Activated T-cell treated with anti-CD3 and anti-CD28 coated beads, Interleukin-2, amount 50 U/mL, for 72 hours (primary cell): ENCODE measurements at regions not wholly inside any gene's neighbourhood (a gene's known extent, or its start where the extent isn't known, plus 50 kb on each side); places are given as distances from the start of the nearest gene placed in this dataset.
"Not testable (repeated sequence)": the region's sequence is repeated elsewhere in the genome, so short reads cannot be mapped to it uniquely, and the experiment has no call there.

Source experiments
- ATAC-seq, 2 donors: fragments of 150-1000 bp; cut with Tn5 transposase; replicated peaks in 1 of 2; 2 replicates each; pipeline ENCODE4 v1.10.0; 2021; ENCODE audit warnings: moderate library complexity in 2 of 2, mild to moderate bottlenecking in 1 of 2
- DNase-seq, 2 donors: peaks; one replicate each; pipeline ENCODE4 v3.0.0; 2021 to 2022; ENCODE audit warnings: mixed read lengths in 1 of 2
- H3K27ac Mint-ChIP-seq: one replicate; pipeline ENCODE4 v1.8.0; 2022; ENCODE audit warnings: mild to moderate bottlenecking, moderate library complexity, mixed read lengths
- H3K27me3 Mint-ChIP-seq: one replicate; pipeline ENCODE4 v1.8.0; 2022; ENCODE audit warnings: low read depth, mixed read lengths
- H3K36me3 Mint-ChIP-seq, 2 donors: one replicate each; pipeline ENCODE4 v1.8.0; 2022; ENCODE audit warnings: mixed read lengths in 2 of 2, mild to moderate bottlenecking in 1 of 2; ENCODE audit not compliant: insufficient read depth in 2 of 2
- H3K4me1 Mint-ChIP-seq: one replicate; pipeline ENCODE4 v1.8.0; 2022; ENCODE audit warnings: low read depth, mixed read lengths
- H3K4me3 Mint-ChIP-seq, 2 donors: one replicate each; pipeline ENCODE4 v1.8.0; 2022; ENCODE audit warnings: mild to moderate bottlenecking in 2 of 2, mixed read lengths in 2 of 2, moderate library complexity in 2 of 2
- H3K9me3 Mint-ChIP-seq, 2 donors: one replicate each; pipeline ENCODE4 v1.8.0; 2022; ENCODE audit warnings: mixed read lengths in 2 of 2

DNA sequence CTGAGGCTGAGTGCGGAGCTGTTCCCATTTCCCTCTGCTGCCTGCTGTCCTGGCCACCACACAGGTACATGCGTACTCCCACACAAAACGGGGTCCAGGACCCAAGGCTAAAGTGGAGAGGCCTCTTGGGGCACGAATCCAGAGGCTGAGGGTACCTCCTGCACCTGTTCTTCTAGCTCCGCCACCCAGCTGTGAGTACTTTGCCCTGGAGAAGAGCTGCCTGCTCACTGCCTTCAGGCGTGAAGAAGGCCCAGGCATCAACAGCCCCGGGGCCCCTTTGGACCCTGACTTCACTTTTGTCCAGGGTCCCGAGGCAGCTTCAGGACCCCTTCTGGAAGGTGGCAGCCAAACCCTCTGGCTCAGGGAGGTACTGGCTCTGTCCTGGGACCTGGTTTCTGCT, 88.6 kb downstream of the HIF1AN start:
- no peak for ATAC-seq
- DNase-seq, result no peak
- Mint-ChIP-seq H3K4me1 (no peaks in the 10 kb centered on the region), H3K27me3 (peaks cover 67% of the 10 kb centered on the region), H3K36me3 (no peaks in the 10 kb centered on the region), H3K27ac (no peak overlapping the region), H3K4me3 (no peak overlapping the region), H3K9me3 (no peaks in the 10 kb centered on the region)

DNA sequence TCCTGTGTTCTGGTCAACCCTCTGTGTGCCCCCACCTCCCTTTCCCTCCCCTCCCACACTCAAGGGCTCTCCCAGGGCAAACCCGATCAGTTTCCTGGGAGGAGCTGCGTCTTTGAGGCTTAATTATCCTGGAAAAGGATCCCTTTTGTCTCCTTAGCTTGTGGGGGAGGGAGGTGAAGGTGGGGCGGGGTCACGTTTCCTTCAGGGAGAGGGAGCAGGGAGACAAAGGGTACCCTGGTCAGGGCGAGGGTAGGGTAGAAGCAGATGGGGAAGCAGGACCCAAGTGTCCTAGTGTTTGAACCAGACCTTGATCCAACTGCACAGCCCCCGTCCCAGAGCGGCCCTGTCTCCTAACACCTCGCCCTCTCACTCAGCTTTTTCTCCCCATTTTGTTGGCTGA, 90.1 kb downstream of the HIF1AN start:
- Mint-ChIP-seq H3K9me3 (no peaks in the 10 kb centered on the region), H3K4me3 (no peak overlapping the region), H3K27me3 (peaks cover 52% of the 10 kb centered on the region), H3K4me1 (no peaks in the 10 kb centered on the region), H3K27ac (no peak overlapping the region), H3K36me3 (no peaks in the 10 kb centered on the region)
- ATAC-seq (no peak), DNase-seq (no peak)

DNA sequence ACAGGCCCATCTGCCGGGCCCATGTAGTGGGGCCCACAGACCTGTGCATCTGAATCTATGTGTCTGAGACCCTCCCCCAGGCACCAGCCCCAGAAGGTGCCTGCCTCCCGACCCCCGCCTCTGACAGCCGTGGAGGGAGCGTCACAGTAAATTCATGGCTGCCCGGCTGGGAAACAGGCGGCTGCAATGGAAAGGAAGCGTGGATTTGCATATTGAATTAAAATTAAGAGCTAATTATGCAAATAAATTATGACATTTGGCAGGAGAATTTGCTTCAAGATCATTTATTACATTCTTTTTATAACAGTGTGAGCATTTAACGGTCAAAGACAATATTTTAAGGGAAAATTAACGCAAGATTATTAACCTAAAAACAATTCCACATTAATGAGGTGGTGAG, 92.3 kb downstream of the HIF1AN start:
- ATAC-seq, result no peak
- DNase-seq, result no peak
- Mint-ChIP-seq H3K9me3 (no peaks in the 10 kb centered on the region), H3K4me3 (no peak overlapping the region), H3K27ac (no peak overlapping the region), H3K27me3 (peaks cover 41% of the 10 kb centered on the region), H3K4me1 (no peaks in the 10 kb centered on the region), H3K36me3 (no peaks in the 10 kb centered on the region)

DNA sequence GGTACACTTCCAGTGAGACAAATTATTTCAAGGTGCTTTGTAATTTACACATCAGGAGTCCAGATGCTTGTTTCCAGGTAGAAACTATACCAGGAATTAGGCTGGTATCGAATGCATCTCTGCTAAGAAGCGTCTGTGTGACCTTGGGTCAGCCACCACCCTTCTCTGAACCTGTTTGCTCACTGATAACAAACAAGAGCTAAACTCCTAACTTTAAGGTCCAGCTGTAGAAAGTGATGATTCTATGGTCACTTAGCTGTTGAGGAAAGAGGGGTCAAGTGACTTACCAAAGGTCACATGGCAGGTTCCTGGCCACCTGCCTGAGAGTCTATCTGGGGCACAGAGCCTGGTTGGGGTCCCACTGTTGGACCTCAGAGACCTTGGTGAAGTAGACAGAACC, 95.4 kb downstream of the HIF1AN start:
- H3K9me3 Mint-ChIP-seq, result no peaks in the 10 kb centered on the region
- no peak overlapping the region for H3K4me3 Mint-ChIP-seq
- no peak overlapping the region for H3K27ac Mint-ChIP-seq
- H3K36me3 Mint-ChIP-seq, result no peaks in the 10 kb centered on the region
- DNase-seq (no peak), ATAC-seq (no peak)
- no peaks in the 10 kb centered on the region for H3K4me1 Mint-ChIP-seq
- peaks cover 17% of the 10 kb centered on the region for H3K27me3 Mint-ChIP-seq

DNA sequence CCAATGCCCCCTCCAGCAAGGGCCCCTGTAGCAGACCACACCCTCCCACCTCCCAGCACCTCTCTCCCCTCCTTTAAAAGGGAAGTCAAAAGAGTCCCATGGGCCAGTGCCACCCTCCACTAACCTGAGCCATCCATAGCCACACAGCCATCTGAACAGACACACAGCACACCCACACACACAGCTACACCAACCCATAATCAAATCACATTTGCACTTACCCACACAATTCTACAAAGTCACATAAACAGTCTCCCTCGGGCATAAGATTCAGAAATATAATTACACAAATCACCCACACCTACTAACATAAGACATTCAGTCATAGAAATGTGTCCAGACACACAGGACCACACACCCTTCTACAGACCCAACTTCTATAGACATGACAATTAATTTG, 96.3 kb downstream of the HIF1AN start:
- no peak overlapping the region for H3K27ac Mint-ChIP-seq
- H3K9me3 Mint-ChIP-seq, result no peaks in the 10 kb centered on the region
- DNase-seq (no peak), ATAC-seq (no peak)
- H3K4me1 Mint-ChIP-seq, result no peaks in the 10 kb centered on the region
- H3K27me3 Mint-ChIP-seq, result peaks cover 16% of the 10 kb centered on the region
- no peak overlapping the region for H3K4me3 Mint-ChIP-seq
- no peaks in the 10 kb centered on the region for H3K36me3 Mint-ChIP-seq

DNA sequence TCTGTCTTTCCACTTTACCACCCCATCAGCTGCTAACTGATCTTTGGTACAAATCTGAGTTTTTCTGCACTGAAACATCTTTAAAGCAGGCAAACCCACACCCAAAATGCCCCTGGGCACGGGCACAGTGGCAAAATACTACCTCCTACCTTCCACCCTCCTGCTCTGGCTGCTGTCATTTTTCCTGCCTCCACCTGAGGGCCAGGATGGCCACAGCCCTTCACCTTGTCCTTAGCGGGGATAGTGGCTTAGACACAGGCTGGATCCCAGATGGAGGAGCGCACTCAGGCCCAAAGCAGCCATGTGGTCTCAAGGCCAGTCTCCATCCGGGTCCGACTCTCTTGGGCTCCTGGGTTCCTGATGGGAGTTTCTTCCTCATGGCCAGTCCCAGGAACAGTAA, 98.3 kb downstream of the HIF1AN start:
- ATAC-seq (no peak), DNase-seq (no peak)
- no peak overlapping the region for H3K4me3 Mint-ChIP-seq
- H3K9me3 Mint-ChIP-seq, result no peaks in the 10 kb centered on the region
- H3K36me3 Mint-ChIP-seq, result no peaks in the 10 kb centered on the region
- H3K4me1 Mint-ChIP-seq, result no peaks in the 10 kb centered on the region
- no peak overlapping the region for H3K27ac Mint-ChIP-seq
- peaks cover 26% of the 10 kb centered on the region for H3K27me3 Mint-ChIP-seq

DNA sequence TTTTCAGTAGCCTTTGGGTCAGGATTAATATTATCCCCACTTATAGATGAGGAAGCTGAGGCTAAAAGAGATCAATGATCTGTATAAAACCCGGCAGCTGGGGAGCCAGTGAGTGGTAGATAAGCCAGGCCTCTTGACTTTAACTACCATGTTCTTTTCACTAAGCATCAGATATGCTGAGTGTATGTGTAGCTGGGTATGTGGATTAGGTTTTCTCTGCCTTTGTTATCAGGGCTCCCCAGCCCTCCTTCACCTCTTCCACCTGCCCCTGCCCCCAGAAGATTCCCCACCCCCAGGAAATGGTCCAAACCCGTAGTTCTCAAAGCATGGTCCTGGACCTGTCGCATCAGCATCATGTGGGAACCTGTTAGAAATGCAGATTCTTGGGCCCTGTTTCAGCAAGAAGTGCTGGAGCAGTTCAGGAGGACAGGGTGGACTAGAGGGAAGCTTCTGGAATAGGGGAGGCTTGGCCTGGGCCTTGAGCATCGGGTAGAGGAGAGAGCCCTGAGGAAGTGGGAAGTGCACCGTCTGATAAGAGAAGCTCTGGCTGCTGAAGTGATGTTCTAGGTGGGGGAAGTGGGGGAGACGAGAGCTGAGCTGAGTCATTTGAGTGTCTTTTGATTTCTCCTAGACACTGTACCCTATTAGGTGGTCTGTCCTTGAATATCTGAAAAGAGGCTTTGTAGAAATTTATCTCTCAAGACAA, 101.3 kb downstream of the HIF1AN start:
- H3K36me3 Mint-ChIP-seq, result no peaks in the 10 kb centered on the region
- peaks cover 4% of the 10 kb centered on the region for H3K4me1 Mint-ChIP-seq
- peaks cover 51% of the 10 kb centered on the region for H3K27me3 Mint-ChIP-seq
- no peak overlapping the region for H3K27ac Mint-ChIP-seq
- no peak overlapping the region for H3K4me3 Mint-ChIP-seq
- ATAC-seq (no peak), DNase-seq (no peak)
- no peaks in the 10 kb centered on the region for H3K9me3 Mint-ChIP-seq

DNA sequence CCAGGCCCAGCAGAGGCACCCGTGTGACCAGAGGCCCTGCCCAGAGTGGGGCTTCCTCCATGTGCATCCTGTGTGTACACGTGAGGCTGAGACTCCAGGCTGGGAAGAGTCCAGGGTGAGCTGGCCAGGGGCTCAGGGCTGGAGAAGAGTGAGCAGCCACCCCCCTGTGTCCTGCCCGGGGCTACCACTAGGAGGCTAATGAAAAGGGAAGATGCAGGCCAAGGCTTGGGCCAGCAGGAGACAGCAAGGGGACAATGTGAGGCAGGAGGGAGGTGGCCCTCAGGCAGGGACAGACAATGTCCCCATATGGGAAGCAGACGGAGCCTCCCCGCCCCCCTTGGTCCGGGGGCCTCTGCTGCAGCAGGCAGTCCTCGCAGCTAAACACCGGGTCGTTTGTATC, 102.0 kb downstream of the HIF1AN start:
- H3K27me3 Mint-ChIP-seq, result peaks cover 54% of the 10 kb centered on the region
- H3K4me1 Mint-ChIP-seq, result peaks cover 12% of the 10 kb centered on the region
- DNase-seq, result peak in 1 of 2 donors; percentile 34
- no peak overlapping the region for H3K27ac Mint-ChIP-seq
- H3K36me3 Mint-ChIP-seq, result no peaks in the 10 kb centered on the region
- peak in 1 of 2 donors; percentile 42 for ATAC-seq
- H3K9me3 Mint-ChIP-seq, result no peaks in the 10 kb centered on the region
- H3K4me3 Mint-ChIP-seq, result no peak overlapping the region

DNA sequence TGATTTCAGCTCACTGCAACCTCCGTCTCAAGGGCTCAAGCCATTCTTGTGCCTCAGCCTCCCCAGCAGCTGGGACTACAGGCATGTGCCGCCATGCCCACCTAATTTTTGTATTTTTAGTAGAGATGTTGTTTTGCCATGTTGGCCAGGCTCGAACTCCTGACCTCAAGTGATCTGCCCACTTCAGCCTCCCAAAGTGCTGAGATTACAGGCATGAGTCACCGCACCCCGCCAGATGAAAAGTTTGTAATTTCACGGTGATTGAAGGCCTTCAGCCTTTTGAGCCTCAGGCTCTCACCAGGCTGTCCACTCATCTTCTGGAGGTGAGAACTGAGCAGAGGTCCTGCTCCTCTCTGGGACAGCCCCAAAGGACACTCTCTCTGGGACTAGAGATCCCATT, 103.2 kb downstream of the HIF1AN start:
- not testable (repeated sequence) for H3K36me3 Mint-ChIP-seq, H3K4me3 Mint-ChIP-seq, H3K9me3 Mint-ChIP-seq, DNase-seq, ATAC-seq, H3K27ac Mint-ChIP-seq
- H3K27me3 Mint-ChIP-seq, result peaks cover 59% of the 10 kb centered on the region
- H3K4me1 Mint-ChIP-seq, result peaks cover 14% of the 10 kb centered on the region

DNA sequence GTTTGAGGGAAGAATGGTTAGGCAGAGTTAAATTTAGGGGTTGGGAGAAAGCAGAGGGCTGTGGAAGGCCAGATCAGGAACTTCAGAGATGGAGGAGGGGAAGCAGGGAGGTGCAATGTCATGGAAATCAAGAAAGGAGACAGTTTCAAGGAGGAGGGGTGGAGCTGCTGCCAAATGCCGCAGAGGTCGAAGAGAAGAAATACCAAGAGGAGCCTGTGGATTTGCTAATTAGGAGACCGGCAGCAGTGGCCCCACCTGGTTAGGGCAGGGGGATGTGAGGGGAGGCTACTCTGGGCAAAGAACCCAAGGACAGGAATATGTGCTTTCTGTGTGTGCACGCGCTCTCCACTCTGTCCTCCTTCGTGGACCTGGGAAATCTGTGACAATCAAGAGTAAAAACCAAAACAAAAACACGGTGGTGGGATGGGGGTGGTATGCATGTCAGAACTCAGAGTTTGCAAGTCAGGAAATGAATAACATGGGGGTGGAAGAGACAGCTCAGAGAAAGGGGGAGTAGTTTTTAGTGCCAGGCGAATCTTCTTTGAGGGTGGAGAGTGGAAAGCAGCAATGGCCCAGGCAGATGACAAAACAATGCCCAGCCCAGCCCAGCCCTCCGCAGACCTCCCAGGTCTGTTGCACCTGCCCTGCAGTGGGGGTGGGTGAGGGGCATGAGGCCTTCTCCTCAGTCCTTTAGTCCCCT, 102.9 kb upstream of the PAX2 start:
- no peak for DNase-seq
- peak; percentile 55 to 70 for ATAC-seq
- H3K36me3 Mint-ChIP-seq, result no peaks in the 10 kb centered on the region
- peaks cover 79% of the 10 kb centered on the region for H3K27me3 Mint-ChIP-seq
- H3K27ac Mint-ChIP-seq, result no peak overlapping the region
- H3K4me1 Mint-ChIP-seq, result peaks cover 14% of the 10 kb centered on the region
- no peaks in the 10 kb centered on the region for H3K9me3 Mint-ChIP-seq
- H3K4me3 Mint-ChIP-seq, result peak overlapping the region; percentile 4 to 12

DNA sequence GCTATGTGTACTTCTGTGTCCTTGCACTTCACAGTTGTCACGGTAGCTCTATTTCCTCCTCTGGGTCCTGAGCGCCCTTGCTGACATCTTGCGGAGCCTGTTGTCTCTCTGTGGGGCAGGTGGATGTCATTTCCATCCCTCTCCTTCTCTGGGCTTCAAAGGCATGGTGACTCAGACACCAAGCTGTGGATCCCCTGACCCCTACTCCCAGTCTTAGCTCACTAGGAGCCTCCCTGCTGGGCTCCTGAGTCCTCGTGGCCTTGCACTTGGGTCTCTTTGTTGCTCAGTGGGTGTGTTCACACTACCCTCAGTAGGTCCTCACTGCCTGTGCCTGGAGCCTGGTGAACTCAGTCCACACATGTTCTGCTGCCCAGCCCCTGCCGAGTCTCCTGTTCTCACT, 100.3 kb upstream of the PAX2 start:
- no peaks in the 10 kb centered on the region for H3K36me3 Mint-ChIP-seq
- peaks cover 14% of the 10 kb centered on the region for H3K4me1 Mint-ChIP-seq
- DNase-seq (no peak), ATAC-seq (no peak)
- H3K4me3 Mint-ChIP-seq, result no peak overlapping the region
- H3K9me3 Mint-ChIP-seq, result no peaks in the 10 kb centered on the region
- no peak overlapping the region for H3K27ac Mint-ChIP-seq
- H3K27me3 Mint-ChIP-seq, result peaks cover 78% of the 10 kb centered on the region

DNA sequence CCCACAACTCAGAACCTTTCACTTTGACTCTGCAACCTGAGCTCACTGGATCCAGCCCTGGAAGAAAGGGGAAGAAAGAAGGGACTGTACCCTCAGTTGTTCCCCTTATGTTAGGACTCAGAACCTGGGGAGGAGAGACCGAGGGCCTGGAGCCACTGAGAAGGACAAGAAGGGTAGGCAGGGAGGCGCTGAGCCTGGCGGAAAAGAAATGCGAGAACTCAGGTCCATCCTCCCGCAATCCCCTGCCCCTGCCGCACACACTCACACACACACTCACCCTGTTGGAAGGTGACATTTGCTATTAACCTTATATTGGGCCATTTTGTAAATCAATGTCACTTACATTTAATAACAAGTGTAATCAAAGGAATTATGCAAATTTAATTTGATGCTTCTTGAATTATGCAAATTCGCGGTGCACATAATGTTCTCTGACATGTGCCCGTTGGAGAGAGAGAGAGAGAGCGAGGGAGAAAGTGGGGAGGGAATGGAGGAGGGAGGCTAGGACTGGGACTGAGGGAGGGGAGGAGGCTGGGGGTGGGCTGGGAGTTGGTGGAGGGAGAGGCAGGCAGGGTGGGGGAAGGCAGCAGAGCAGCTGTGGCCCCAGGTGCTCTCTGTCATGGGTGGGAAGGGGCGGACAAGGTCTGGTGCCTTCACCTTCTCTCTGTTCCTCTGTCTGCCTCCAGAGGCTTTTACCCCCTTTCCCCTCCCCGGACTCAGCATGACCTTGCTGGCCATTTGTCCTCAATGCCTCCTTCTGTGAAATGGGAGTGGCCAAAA, 99.6 kb upstream of the PAX2 start:
- no peak overlapping the region for H3K4me3 Mint-ChIP-seq
- H3K27me3 Mint-ChIP-seq, result peaks cover 74% of the 10 kb centered on the region
- ATAC-seq (no peak), DNase-seq (no peak)
- no peaks in the 10 kb centered on the region for H3K9me3 Mint-ChIP-seq
- H3K36me3 Mint-ChIP-seq, result no peaks in the 10 kb centered on the region
- H3K4me1 Mint-ChIP-seq, result peaks cover 14% of the 10 kb centered on the region
- no peak overlapping the region for H3K27ac Mint-ChIP-seq

DNA sequence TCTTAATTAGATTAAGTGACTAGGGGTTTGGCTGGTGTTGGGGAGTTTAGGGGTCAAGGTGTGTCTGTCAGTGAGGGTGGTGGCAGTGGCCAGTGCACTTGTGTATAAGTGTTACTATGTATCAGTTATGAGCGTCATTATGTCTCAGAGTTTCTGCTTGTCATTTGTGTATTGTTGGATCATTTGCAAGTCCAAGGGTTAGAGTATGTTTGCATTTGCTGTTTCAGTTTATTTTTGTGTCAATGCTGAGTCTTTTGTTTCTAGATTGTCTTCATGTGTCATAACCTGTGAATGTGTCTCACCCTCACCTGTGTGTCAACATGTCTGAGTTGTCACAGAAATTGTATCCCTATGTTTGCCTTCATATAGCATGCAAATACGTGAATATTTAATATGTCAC, 97.5 kb upstream of the PAX2 start:
- DNase-seq, result no peak
- Mint-ChIP-seq H3K9me3 (no peaks in the 10 kb centered on the region), H3K4me1 (no peaks in the 10 kb centered on the region), H3K36me3 (no peaks in the 10 kb centered on the region), H3K27me3 (peaks cover 66% of the 10 kb centered on the region), H3K27ac (no peak overlapping the region), H3K4me3 (no peak overlapping the region)
- ATAC-seq, result peak; percentile 47 to 77
